NCI-H526 (cell line): ENCODE measurements at regions not wholly inside any gene's neighbourhood (a gene's known extent, or its start where the extent isn't known, plus 50 kb on each side); places are given as distances from the start of the nearest gene placed in this dataset.

Experiments
- DNase-seq, 2 experiments: peaks; one replicate each; lab custom pipeline; 2025; lab: John Stamatoyannopoulos, UW

DNA sequence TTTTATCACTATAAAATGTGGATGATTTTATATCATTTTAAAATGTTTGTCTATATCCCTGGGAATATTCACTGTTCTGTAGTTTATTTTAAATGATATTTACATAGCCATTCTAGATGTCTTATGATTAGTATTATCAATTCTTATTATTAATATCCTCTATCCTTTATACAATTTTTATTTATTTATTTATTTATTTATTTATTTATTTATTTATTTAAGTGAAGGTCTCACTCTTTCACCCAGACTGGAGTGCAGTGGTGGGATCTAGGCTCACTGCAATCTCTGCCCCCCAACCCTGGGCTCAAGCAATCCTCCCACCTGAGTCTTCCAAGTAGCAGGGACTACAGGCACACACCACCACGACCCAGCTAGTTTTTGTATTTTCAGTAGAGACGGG lies 1848.9 kb downstream of the EFNA5 start:
- no peak for DNase-seq

DNA sequence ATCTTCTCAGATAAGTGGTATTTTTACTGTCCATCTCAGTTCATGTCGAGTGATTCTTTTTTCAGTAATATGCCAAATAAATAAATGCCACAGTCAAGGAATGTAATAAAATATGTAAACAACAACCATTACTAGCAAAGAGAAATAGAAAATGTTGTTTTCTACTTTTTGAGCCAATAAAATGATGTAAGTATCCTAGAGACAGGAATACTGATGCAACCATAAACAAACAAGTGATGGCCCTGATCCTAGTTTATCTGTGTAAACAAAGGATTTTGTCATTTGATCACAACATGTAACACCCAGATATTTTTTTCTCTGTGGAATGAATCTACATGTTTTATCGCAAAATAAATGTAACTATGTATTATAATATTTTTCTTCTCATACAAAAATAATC lies 1852.8 kb downstream of the EFNA5 start:
- DNase-seq, result no peak

DNA sequence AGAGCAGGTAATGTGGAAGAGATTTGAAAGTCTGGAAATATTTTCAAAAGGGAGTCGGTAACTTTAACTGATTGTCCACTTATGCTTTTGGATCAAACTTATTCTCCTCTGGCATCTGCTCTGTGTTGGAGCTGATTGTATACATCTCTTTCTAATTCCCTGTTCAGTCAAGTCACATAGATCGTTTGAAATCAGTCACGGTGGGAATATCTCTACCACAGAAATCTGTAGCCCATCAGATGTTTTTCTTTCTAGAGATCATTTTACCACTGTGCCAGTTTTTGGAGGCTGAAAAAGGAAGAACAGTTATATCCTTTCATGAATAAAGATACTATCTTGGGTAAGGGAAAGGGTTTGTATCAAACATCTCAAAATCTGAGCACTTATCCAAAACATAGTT lies 1853.3 kb downstream of the EFNA5 start:
- no peak for DNase-seq

GRCh38 chr5:105816961-105817360 lies 1853.8 kb downstream of the EFNA5 start:
- DNase-seq, result no peak

GRCh38 chr5:105812304-105812703 lies 1858.4 kb downstream of the EFNA5 start:
- peak in 1 of 2 experiments; percentile 41 for DNase-seq

DNA sequence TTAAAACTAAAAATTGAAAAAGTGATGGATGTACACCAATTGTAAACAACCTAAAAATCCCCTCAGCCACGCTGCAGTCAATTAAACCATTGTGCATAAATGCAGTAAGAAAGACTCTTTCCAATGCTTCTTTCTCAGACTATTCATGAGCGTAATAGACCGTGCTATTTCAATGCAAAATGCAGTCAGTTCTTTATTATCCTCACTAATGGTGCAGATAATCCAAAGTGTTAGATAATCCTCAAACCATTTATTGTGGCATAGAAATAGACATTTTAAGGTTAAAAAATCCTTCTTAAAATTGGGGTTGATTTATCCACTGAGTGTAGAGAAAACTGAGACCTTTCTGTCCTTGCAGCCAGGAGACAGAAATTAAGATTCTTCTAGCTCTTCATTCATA lies 1862.8 kb downstream of the EFNA5 start:
- no peak for DNase-seq

- DNase-seq, result no peak
Observed at GRCh38 chr5:105807290-105807689, 1863.4 kb downstream of the EFNA5 start.

- DNase-seq, result no peak
Observed at GRCh38 chr5:105806596-105806995, 1864.1 kb downstream of the EFNA5 start.

DNA sequence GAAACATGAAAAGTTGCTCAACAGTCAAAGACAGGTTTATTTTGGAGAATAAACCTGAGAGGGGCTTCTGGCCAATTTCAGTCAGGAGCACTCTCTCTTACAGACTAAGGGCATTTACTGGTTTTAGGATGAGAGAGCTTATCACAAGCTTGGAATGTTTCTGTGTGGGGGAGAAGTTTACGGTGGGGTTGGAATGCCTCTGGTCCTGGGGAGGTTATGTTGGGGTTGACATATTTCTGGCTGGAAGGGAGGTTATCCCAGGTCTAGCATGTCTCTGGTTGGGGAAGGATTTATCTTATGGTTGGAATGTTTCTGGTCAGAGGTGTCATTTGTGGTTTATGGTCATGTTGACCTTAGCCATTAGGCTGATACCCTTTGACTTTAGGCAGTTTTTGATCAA lies 1867.3 kb downstream of the EFNA5 start:
- no peak for DNase-seq

DNA sequence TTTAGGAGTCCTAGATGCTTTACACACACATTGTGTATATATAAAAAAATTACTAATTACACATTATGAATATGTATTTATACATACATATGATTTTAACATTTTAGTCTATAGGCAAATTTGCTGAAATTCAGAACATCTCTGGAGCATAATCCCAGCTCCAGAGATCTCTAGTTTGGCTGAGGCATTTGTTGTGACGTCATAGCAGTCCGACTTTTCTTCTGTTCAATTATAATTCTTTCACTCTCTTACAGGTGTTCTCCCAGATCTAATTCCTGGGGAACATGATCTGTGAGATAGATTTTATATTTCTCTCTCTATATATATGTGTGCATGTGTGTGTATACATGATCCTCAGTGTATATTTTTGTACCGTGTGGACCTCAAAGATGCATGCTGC lies 1876.2 kb downstream of the EFNA5 start:
- no peak for DNase-seq

- DNase-seq, result no peak
Observed at GRCh38 chr5:105789246-105789645, 1881.5 kb downstream of the EFNA5 start.

GRCh38 chr5:105783811-105784210 lies 1886.9 kb downstream of the EFNA5 start:
- no peak for DNase-seq

DNA sequence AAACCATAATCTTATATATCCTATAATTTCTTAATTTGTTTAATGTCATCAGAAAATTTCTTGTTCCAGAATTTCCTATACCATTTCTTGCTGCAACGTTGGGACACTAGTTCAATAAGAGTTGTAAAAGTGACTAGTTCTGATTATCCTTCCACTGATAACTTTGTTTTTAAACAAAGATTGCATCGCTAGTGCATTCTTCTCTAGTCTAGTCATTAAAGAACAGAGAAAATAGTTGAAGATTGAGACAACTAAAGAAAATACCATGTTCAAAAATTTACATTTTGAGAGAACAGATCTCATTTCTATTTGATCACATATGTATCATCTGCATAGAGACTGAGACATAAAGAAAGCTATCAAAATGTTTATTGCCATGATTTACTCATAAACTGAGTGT lies 1888.2 kb downstream of the EFNA5 start:
- DNase-seq, result no peak

DNA sequence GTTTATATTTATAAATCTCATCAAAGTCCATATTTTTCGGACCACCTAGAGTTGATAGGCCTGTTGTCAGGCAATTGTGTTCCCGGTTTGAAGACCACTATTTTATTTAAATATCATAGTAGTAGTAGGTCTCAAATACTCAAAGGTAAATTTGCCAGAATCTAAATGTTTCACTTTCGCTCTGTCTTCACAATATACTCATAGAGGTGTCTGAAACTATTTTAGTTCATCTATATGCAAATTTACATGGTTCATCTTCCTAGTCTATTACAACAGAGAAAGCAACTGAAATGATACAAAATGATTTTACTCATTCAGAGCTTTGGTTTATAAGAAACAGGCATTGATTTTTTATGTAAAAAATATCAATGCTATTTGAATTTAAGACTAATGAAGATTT lies 1897.5 kb downstream of the EFNA5 start:
- no peak for DNase-seq

DNA sequence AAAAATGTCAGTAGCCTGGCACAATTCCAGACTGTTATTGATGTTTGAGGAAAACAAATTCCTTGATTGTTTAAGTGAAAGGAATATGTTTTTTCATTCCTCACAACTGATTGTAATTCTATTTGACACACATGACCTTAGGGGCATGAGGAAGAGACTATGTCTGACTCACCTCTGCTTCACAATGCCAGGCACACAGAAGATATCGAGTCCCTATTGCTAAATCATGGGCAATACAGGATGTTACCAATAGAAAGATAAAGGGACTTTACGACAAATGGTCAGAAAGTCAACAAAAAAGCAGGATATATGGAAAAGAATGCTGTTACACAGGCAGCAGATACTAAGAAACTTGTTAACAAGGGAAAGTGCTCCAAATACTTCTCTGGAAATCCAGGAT lies 1903.5 kb downstream of the EFNA5 start:
- DNase-seq, result no peak

DNA sequence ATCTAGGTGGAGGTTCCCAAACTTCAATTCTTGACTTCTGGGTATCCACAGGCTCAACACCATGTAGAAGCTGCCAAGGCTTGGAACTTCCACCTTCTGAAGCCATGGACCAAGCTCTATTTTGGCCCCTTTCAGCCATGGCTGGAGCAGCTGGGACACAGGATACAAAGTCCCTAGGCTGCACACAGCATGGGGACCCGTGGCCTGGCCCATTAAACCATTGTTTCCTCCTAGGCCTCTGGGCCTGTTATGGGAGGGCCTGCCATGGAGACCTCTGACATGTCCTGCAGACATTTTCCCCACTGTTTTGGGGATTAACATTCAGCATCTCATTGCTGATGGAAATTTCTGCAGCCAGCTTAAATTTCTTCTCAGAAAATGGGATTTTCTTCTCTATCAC lies 1908.0 kb downstream of the EFNA5 start:
- DNase-seq, result no peak

DNA sequence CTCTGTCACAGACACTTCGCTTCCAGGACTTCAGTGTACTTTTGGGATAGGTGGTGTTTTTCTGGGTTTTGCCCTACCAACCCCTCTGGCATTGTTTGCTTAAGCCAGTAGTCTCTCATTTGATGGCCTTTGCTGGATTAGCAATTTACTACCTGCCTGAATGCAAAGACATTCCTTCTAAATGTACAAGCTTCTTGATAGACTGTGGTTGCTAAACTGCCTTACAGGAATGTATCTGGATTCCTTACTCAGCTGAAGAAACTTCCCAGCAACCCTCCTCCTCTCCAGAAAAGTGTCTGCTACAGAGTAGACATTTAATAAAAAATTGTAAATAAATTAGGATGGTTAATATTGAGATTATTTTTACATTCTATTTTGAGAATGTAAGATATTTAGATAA lies 1916.7 kb downstream of the EFNA5 start:
- no peak for DNase-seq

DNA sequence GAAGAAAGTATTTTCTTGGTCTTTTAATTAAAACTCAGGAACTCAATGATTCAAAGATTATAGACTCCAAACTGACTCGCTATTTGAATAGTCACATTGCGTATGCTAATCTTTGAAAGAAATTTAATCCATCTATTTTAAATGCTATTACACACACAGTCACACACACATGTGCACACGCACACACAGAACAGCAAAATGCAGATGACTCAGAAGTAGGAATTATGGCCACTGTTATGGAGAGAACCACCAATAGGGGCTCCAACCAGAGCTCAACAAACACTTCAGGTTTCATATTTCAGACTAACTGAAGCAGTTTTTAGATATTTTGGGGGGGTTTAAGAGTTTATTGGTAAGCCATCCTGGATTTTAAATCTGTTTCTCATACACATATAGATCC lies 1917.9 kb downstream of the EFNA5 start:
- peak in 1 of 2 experiments; percentile 0 for DNase-seq

DNA sequence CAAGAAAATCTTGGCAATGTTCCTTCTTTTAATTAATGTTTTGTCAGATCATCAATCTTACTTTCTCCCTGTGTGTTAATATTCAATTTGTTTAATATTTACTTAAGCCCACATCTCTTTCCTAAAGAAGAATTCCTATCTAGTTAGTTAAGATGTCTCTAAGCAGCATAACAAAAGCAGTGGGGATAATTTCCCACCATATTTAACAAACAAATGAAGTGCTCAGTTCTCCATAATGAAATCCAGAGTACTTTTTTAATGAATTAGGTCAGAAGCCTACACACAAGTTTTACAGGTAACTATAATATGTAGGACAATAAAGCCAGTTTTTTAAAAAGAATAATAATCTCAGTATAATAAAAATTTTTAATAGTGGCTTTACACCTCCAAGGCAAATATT lies 1918.8 kb downstream of the EFNA5 start:
- peak in 1 of 2 experiments; percentile 0 for DNase-seq

GRCh38 chr5:105745111-105745510 lies 1925.6 kb downstream of the EFNA5 start:
- no peak for DNase-seq

GRCh38 chr5:105740242-105740641 lies 1930.5 kb downstream of the EFNA5 start:
- DNase-seq, result no peak

DNA sequence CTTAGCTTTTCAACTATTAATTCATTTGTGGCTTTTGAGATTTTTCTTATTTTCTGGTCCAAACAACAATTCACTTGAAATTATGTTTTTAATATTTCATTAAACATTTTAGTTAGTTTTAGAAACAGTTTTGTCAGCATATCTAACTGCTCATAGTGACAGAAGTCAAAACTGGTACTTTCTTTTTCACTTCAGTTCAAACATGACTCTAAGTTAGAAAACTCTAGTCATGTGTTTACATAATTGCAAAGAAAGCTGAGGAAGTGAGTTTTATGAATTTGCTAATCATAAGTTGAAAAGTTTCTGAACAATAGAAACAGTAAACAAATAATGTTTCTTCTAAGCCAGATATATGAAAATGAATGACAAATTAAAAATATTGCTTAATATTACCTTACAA lies 1931.0 kb downstream of the EFNA5 start:
- DNase-seq, result no peak

- no peak for DNase-seq
Observed at GRCh38 chr5:105735704-105736103, 1935.0 kb downstream of the EFNA5 start.

DNA sequence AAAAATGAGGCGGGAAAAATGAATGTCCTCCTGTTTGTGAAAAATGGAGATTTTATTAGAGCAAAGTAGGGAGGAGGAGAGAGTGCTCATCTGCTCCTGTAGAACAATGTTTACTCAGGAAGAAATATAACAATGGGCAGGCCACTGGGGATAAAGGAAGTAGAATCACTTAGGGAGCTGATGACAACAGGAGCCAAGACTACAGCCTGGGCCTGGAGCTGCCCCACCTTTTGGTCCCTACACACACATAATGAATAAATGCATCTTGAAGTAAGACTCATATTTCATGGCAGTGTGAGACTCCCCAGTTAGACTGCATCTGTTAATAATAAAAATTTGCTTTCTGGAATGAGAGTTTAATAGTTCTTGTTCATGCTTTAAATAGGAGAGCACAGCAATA lies 1939.8 kb downstream of the EFNA5 start:
- DNase-seq, result no peak

GRCh38 chr5:105726093-105726492 lies 1944.6 kb downstream of the EFNA5 start:
- DNase-seq, result no peak
